ENCODE measurements at regions not wholly inside any gene's neighbourhood (a gene's known extent, or its start where the extent isn't known, plus 50 kb on each side); places are given as distances from the start of the nearest gene placed in this dataset.
"Not testable (repeated sequence)": the region's sequence is repeated elsewhere in the genome, so short reads cannot be mapped to it uniquely, and the experiment has no call there.

DNA sequence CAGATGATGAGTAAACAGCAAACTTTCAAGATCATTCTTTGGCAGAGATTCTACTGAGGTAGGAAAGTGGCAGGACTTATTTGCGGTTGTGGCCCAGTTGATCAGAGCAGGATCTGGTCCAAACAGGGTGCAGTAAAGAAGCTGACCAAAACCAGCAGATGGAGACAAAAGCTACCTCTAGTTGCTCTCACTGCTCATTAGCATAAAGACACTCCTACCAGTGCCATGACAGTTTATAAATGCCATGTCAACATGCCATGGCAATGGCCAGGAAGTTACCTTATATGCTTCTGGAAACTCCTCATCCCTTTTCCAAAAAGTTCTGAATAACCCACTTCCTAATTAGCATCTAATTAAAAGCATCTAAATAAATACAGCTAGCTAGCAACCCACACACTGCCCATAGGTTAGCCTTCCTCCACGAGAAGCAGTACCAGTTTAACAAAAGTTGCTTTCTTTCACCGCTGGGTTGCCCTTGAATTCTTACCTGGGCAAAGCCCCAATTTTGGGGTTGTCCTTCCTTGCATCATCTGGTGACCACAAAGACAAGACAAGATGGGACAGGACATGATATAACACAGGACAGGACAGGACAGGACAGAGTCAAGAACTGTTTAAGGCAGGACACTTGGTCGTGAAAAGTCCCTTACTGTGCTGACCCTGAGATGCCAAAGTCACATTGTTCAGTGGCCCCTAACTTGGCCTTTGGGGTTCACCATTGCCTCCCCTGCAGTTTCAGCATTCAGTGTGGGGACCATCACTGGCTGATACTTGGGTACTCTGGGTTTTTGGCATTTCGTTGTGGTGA, 59.2 kb downstream of the PPIAL4D start:
- TF ChIP-seq, protein P1, sequence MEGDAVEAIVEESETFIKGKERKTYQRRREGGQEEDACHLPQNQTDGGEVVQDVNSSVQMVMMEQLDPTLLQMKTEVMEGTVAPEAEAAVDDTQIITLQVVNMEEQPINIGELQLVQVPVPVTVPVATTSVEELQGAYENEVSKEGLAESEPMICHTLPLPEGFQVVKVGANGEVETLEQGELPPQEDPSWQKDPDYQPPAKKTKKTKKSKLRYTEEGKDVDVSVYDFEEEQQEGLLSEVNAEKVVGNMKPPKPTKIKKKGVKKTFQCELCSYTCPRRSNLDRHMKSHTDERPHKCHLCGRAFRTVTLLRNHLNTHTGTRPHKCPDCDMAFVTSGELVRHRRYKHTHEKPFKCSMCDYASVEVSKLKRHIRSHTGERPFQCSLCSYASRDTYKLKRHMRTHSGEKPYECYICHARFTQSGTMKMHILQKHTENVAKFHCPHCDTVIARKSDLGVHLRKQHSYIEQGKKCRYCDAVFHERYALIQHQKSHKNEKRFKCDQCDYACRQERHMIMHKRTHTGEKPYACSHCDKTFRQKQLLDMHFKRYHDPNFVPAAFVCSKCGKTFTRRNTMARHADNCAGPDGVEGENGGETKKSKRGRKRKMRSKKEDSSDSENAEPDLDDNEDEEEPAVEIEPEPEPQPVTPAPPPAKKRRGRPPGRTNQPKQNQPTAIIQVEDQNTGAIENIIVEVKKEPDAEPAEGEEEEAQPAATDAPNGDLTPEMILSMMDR (IDR thresholded peaks at IDR 0.05), result peak; percentile 17
- not testable (repeated sequence) for TF ChIP-seq EZH2 (IDR thresholded peaks at IDR 0.05)
